HEK293 (cell line): ENCODE measurements at regions not wholly inside any gene's neighbourhood (a gene's known extent, or its start where the extent isn't known, plus 50 kb on each side); places are given as distances from the start of the nearest gene placed in this dataset.

Experiments used
- CTCF ChIA-PET: fragments of 350-600 bp; formaldehyde crosslinking; extraction: SDS; loops from one replicate; lab custom pipeline; 2021; ENCODE audit warnings: antibody characterized with exemption; lab: Yijun Ruan, JAX
- POLR2A ChIA-PET: fragments of 300-600 bp; formaldehyde crosslinking; extraction: SDS; loops from one replicate; lab custom pipeline; 2020; ENCODE audit warnings: antibody characterized with exemption, inconsistent platforms; lab: Yijun Ruan, JAX
- H3K27ac ChIP-seq: fragments of 200-500 bp; sonication (Bioruptor generic); 2 replicates; pipeline ENCODE4 v1.5.1; 2014; ENCODE audit warnings: low read depth, low read length, control low read depth, inconsistent platforms; ENCODE audit errors: extremely low read depth
- H3K36me3 ChIP-seq, 2 experiments: fragments of 200-500 bp in 1 of 2; sonication (Bioruptor generic) in 1 of 2; 1 replicate in 1 of 2; 2 replicates in 1 of 2; pipeline ENCODE4 v1.5.1; 2014 to 2017; ENCODE audit warnings: inconsistent platforms in 2 of 2, low read length in 2 of 2; ENCODE audit not compliant: control insufficient read depth in 2 of 2, insufficient read depth in 1 of 2
- H3K4me1 ChIP-seq: fragments of 200-500 bp; sonication (Bioruptor generic); 2 replicates; pipeline ENCODE4 v1.5.1; 2014; ENCODE audit warnings: mild to moderate bottlenecking, low read length, inconsistent platforms; ENCODE audit not compliant: control insufficient read depth, insufficient read depth
- H3K4me3 ChIP-seq: 2 replicates; pipeline ENCODE4 v1.5.1; 2011; ENCODE audit warnings: low read depth, mild to moderate bottlenecking, control low read depth, low read length, moderate library complexity
- H3K9me3 ChIP-seq: fragments of 200-500 bp; sonication (Bioruptor generic); 2 replicates; pipeline ENCODE4 v1.5.1; 2014; ENCODE audit warnings: low read depth, low read length, inconsistent platforms; ENCODE audit not compliant: control insufficient read depth, insufficient read depth
- ATF2 ChIP-seq: fragments of 450-650 bp; formaldehyde crosslinking; IDR thresholded peaks from 2 replicates; pipeline ENCODE4 v1.5.1; 2016; ENCODE audit warnings: missing biosample characterization, missing genetic modification characterization, low read depth
- GFI1B ChIP-seq: fragments of 450-650 bp; formaldehyde crosslinking; IDR thresholded peaks from 2 replicates; pipeline ENCODE4 v1.5.1; 2016; ENCODE audit warnings: missing biosample characterization, missing genetic modification characterization
- HIC1 ChIP-seq: fragments of 450-650 bp; formaldehyde crosslinking; IDR thresholded peaks from 2 replicates; pipeline ENCODE4 v1.5.1; 2016; ENCODE audit warnings: missing biosample characterization, missing genetic modification characterization
- PBX3 ChIP-seq: sonication (generic); formaldehyde crosslinking; IDR thresholded peaks from 2 replicates; pipeline ENCODE4 v1.8.1; 2022; ENCODE audit warnings: mild to moderate bottlenecking, moderate library complexity, missing genetic modification reagents
- PRDM6 ChIP-seq: fragments of 450-650 bp; formaldehyde crosslinking; IDR thresholded peaks from 2 replicates; pipeline ENCODE4 v1.5.1; 2017; ENCODE audit warnings: missing biosample characterization, missing genetic modification characterization
- SP3 ChIP-seq: fragments of 450-650 bp; formaldehyde crosslinking; IDR thresholded peaks from 2 replicates; pipeline ENCODE4 v1.5.1; 2016; ENCODE audit warnings: missing biosample characterization, missing genetic modification characterization
- WT1 ChIP-seq: fragments of 450-650 bp; formaldehyde crosslinking; IDR thresholded peaks from 2 replicates; pipeline ENCODE4 v1.5.1; 2016; ENCODE audit warnings: missing biosample characterization, missing genetic modification characterization
- YY2 ChIP-seq: fragments of 450-650 bp; formaldehyde crosslinking; IDR thresholded peaks from 2 replicates; pipeline ENCODE4 v1.5.1; 2016; ENCODE audit warnings: missing biosample characterization, missing genetic modification characterization
- ZBTB11 ChIP-seq: fragments of 450-650 bp; formaldehyde crosslinking; conservative IDR thresholded peaks from 2 replicates; pipeline ENCODE4 v1.5.1; 2016; ENCODE audit warnings: low read depth, missing biosample characterization, missing genetic modification characterization
- ZNF133 ChIP-seq: fragments of 450-650 bp; formaldehyde crosslinking; IDR thresholded peaks from 2 replicates; pipeline ENCODE4 v1.5.1; 2016; ENCODE audit warnings: missing biosample characterization, missing genetic modification characterization
- ZNF140 ChIP-seq: fragments of 450-650 bp; formaldehyde crosslinking; IDR thresholded peaks from 2 replicates; pipeline ENCODE4 v1.5.1; 2016; ENCODE audit warnings: missing biosample characterization, missing genetic modification characterization
- ZNF157 ChIP-seq: fragments of 450-650 bp; formaldehyde crosslinking; IDR thresholded peaks from 2 replicates; pipeline ENCODE4 v1.5.1; 2016; ENCODE audit warnings: missing biosample characterization, missing genetic modification characterization
- ZNF221 ChIP-seq: fragments of 450-650 bp; formaldehyde crosslinking; IDR thresholded peaks from 2 replicates; pipeline ENCODE4 v1.5.1; 2017; ENCODE audit warnings: missing biosample characterization, missing genetic modification characterization, borderline replicate concordance
- ZNF274 ChIP-seq, 2 experiments: fragments of 200-500 bp in 1 of 2; fragments of 450-650 bp in 1 of 2; sonication (Bioruptor generic) in 1 of 2; formaldehyde crosslinking in 1 of 2; IDR thresholded peaks; 2 replicates each; pipeline versions ENCODE4 v1.5.1 to v1.6.1; 2014 to 2016; ENCODE audit warnings: borderline replicate concordance in 1 of 2, inconsistent platforms in 1 of 2, low read length in 1 of 2, missing biosample characterization in 1 of 2, missing genetic modification characterization in 1 of 2
- ZNF302 ChIP-seq: fragments of 450-650 bp; formaldehyde crosslinking; IDR thresholded peaks from 2 replicates; pipeline ENCODE4 v1.5.1; 2016; ENCODE audit warnings: missing biosample characterization, missing genetic modification characterization, low read depth
- ZNF311 ChIP-seq: fragments of 450-650 bp; formaldehyde crosslinking; IDR thresholded peaks from 2 replicates; pipeline ENCODE4 v1.5.1; 2017; ENCODE audit warnings: missing biosample characterization, missing genetic modification characterization, borderline replicate concordance
- ZNF354C ChIP-seq: fragments of 450-650 bp; formaldehyde crosslinking; IDR thresholded peaks from 2 replicates; pipeline ENCODE4 v1.5.1; 2016; ENCODE audit warnings: missing biosample characterization, missing genetic modification characterization, low read depth, borderline replicate concordance
- ZNF473 ChIP-seq: fragments of 450-650 bp; formaldehyde crosslinking; IDR thresholded peaks from 2 replicates; pipeline ENCODE4 v1.5.1; 2017; ENCODE audit warnings: missing biosample characterization, missing genetic modification characterization
- ZNF510 ChIP-seq: fragments of 450-650 bp; formaldehyde crosslinking; IDR thresholded peaks from 2 replicates; pipeline ENCODE4 v1.5.1; 2018; ENCODE audit warnings: mild to moderate bottlenecking, missing genetic modification characterization, missing biosample characterization; ENCODE audit not compliant: insufficient replicate concordance
- ZNF626 ChIP-seq: fragments of 450-650 bp; sonication (Bioruptor Pico); formaldehyde crosslinking; IDR thresholded peaks from 2 replicates; pipeline ENCODE4 v1.5.1; 2018; ENCODE audit warnings: missing biosample characterization, missing genetic modification characterization, inconsistent platforms
- ZNF701 ChIP-seq: fragments of 450-650 bp; formaldehyde crosslinking; IDR thresholded peaks from 2 replicates; pipeline ENCODE4 v1.5.1; 2016; ENCODE audit warnings: missing biosample characterization, missing genetic modification characterization
- ZNF768 ChIP-seq: fragments of 450-650 bp; formaldehyde crosslinking; IDR thresholded peaks from 2 replicates; pipeline ENCODE4 v1.5.1; 2018; ENCODE audit warnings: missing biosample characterization, mild to moderate bottlenecking, missing genetic modification characterization

GRCh38 chr5:99879791-99880511, 655.2 kb upstream of the FAM174A start (continued):
- TF ChIP-seq PRDM6 (tag by site-specific recombination), result no peak
- no peak for TF ChIP-seq ZNF157
- TF ChIP-seq ZNF626 (tag by site-specific recombination), result no peak

GRCh38 chr5:99878830-99879229, 656.3 kb upstream of the FAM174A start:
- TF ChIP-seq ZNF133 (no peak), HIC1 (tag by site-specific recombination) (no peak), ZNF768 (tag by site-specific recombination) (no peak), ZNF473 (tag by site-specific recombination) (no peak), ZNF626 (tag by site-specific recombination) (no peak), PBX3 (CRISPR knock-in tag) (no peak), ATF2 (no peak), ZNF510 (no peak), YY2 (tag by site-specific recombination) (no peak), ZNF274 (IDR thresholded peaks at IDR 0.05; ENCODE audit: low read length) (no peak), ZNF274 (tag by site-specific recombination; IDR thresholded peaks at IDR 0.05; ENCODE audit: borderline replicate concordance) (no peak), ZNF701 (no peak), ZNF311 (no peak), ZNF221 (tag by site-specific recombination) (no peak), WT1 (no peak), SP3 (tag by site-specific recombination) (no peak), ZNF354C (tag by site-specific recombination) (no peak), ZBTB11 (tag by site-specific recombination) (no peak), ZNF140 (tag by site-specific recombination) (no peak), ZNF302 (tag by site-specific recombination) (no peak), GFI1B (tag by site-specific recombination) (no peak)
- no peak overlapping the region for H3K27ac ChIP-seq
- H3K9me3 ChIP-seq, result no peaks in the 10 kb centered on the region
- no peaks in the 10 kb centered on the region for H3K36me3 ChIP-seq
- CTCF ChIA-PET, result no interaction called here
- no peak overlapping the region for H3K4me3 ChIP-seq
- H3K4me1 ChIP-seq, result no peaks in the 10 kb centered on the region
- POLR2A ChIA-PET, result no interaction called here
